Liver (tissue), 8 donors: ENCODE measurements at regions not wholly inside any gene's neighbourhood (a gene's known extent, or its start where the extent isn't known, plus 50 kb on each side); places are given as distances from the start of the nearest gene placed in this dataset.

ENCODE experiments used
- DNase-seq: peaks from one replicate; pipeline ENCODE4 v3.0.0-alpha.2; 2017; ENCODE audit warnings: low spot score
- H3K27ac ChIP-seq, 2 donors: one replicate each; pipeline ENCODE4 v1.7.0; 2013; ENCODE audit warnings: inconsistent platforms in 2 of 2, low read length in 2 of 2, control low read depth in 1 of 2, low read depth in 1 of 2, mild to moderate bottlenecking in 1 of 2
- H3K27me3 ChIP-seq, 4 donors: one replicate each; pipeline versions ENCODE4 v1.6.1 to v1.7.0; 2013; ENCODE audit warnings: low read length in 3 of 4, inconsistent platforms in 1 of 4, mild to moderate bottlenecking in 1 of 4, moderate library complexity in 1 of 4; ENCODE audit not compliant: control insufficient read depth in 4 of 4, insufficient read depth in 4 of 4
- H3K36me3 ChIP-seq, 4 donors: one replicate each; pipeline versions ENCODE4 v1.6.1 to v1.7.0; 2013; ENCODE audit warnings: low read length in 3 of 4, mild to moderate bottlenecking in 3 of 4, low read depth in 1 of 4, moderate library complexity in 1 of 4; ENCODE audit not compliant: control insufficient read depth in 4 of 4, insufficient read depth in 3 of 4
- H3K4me1 ChIP-seq, 4 donors: one replicate each; pipeline versions ENCODE4 v1.6.1 to v1.7.0; 2013; ENCODE audit warnings: low read length in 3 of 4, mild to moderate bottlenecking in 3 of 4, moderate library complexity in 1 of 4; ENCODE audit not compliant: control insufficient read depth in 4 of 4, insufficient read depth in 4 of 4
- H3K4me3 ChIP-seq, 3 donors: one replicate each; pipeline versions ENCODE4 v1.6.1 to v1.7.0; 2013; ENCODE audit warnings: low read length in 3 of 3, control low read depth in 1 of 3, low read depth in 1 of 3, mild to moderate bottlenecking in 1 of 3
- H3K9ac ChIP-seq, 2 donors: one replicate each; pipeline ENCODE4 v1.7.0; 2013; ENCODE audit warnings: low read length in 2 of 2, mild to moderate bottlenecking in 2 of 2, moderate library complexity in 2 of 2, control low read depth in 1 of 2, low read depth in 1 of 2
- H3K9me3 ChIP-seq, 4 donors: one replicate each; pipeline versions ENCODE4 v1.6.1 to v1.7.0; 2013; ENCODE audit warnings: low read length in 3 of 4; ENCODE audit not compliant: control insufficient read depth in 4 of 4
- FOXA1 ChIP-seq: IDR thresholded peaks from 2 replicates; pipeline ENCODE4 v1.6.1; 2016; ENCODE audit warnings: antibody characterized with exemption
- FOXA2 ChIP-seq: IDR thresholded peaks from 2 replicates; pipeline ENCODE4 v1.6.1; 2016; ENCODE audit warnings: antibody characterized with exemption
- GABPA ChIP-seq, 2 donors: IDR thresholded peaks in 1 of 2; conservative IDR thresholded peaks in 1 of 2; 2 replicates each; pipeline ENCODE4 v1.6.1; 2016; ENCODE audit warnings: antibody characterized with exemption in 2 of 2, mild to moderate bottlenecking in 1 of 2, moderate library complexity in 1 of 2
- HNF4A ChIP-seq, 2 donors: conservative IDR thresholded peaks; 2 replicates each; pipeline ENCODE4 v1.6.1; 2016; ENCODE audit warnings: antibody characterized with exemption in 2 of 2, mild to moderate bottlenecking in 2 of 2
- HNF4G ChIP-seq: IDR thresholded peaks from 2 replicates; pipeline ENCODE4 v1.6.1; 2016; ENCODE audit warnings: antibody characterized with exemption
- JUND ChIP-seq, 2 donors: IDR thresholded peaks; 2 replicates each; pipeline ENCODE4 v1.6.1; 2016; ENCODE audit warnings: antibody characterized with exemption in 2 of 2
- NR2F2 ChIP-seq: IDR thresholded peaks from 2 replicates; pipeline ENCODE4 v1.6.1; 2016; ENCODE audit warnings: antibody characterized with exemption
- RAD21 ChIP-seq, 2 donors: IDR thresholded peaks; 2 replicates each; pipeline ENCODE4 v1.6.1; 2016; ENCODE audit warnings: antibody characterized with exemption in 2 of 2, mild to moderate bottlenecking in 2 of 2
- SP1 ChIP-seq: IDR thresholded peaks from 2 replicates; pipeline ENCODE4 v1.6.1; 2018; ENCODE audit warnings: antibody characterized with exemption, mild to moderate bottlenecking
- YY1 ChIP-seq: IDR thresholded peaks from 2 replicates; pipeline ENCODE4 v1.6.1; 2016; ENCODE audit warnings: antibody characterized with exemption, mild to moderate bottlenecking
- WGBS: extraction: QIAGEN DNeasy Blood & Tissue Kit; methylation state at CpG from one replicate; pipeline ENCODE4 v1.1.7; 2013; 5-methylcytosine and 5-hydroxymethylcytosine counted together
- TF ChIP-seq, protein P1 (sequence below): IDR thresholded peaks from 2 replicates; pipeline ENCODE4 v1.6.1; 2016; ENCODE audit warnings: antibody characterized with exemption
- TF ChIP-seq, protein P2 (sequence below): IDR thresholded peaks from 2 replicates; pipeline ENCODE4 v1.6.1; 2016; ENCODE audit warnings: antibody characterized with exemption, mild to moderate bottlenecking
- TF ChIP-seq, protein P3 (sequence below): IDR thresholded peaks from 2 replicates; pipeline ENCODE4 v1.6.1; 2016; ENCODE audit warnings: antibody characterized with exemption
- TF ChIP-seq, protein P4 (sequence below): fragments of 150-350 bp; IDR thresholded peaks from 2 replicates; pipeline ENCODE4 v1.5.1; 2017; ENCODE audit warnings: improper control_type of control experiment, low read depth, low read length; ENCODE audit not compliant: missing input control
- donor health status: healthy.
- donor health status: healthy.
- donor health status: healthy.
- donor health status: healthy.
- donor health status: healthy.

DNA sequence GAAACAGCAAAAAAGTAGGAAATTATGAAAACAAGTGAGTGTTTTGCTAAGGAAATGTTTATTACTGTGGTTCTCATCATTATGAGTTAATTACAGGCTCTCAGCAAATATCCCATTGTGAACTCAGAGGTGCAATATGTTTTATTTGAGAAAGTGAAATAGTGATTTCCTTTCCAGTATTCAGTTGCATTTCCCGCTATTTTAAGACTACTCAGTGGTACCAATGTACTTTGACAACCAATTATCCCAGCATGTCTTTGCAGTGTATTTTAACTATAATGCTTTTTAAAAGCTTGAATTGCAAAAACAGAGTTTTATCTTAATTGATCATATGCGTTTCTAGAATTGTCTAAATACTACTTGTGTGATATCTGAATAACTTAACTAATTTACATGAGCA lies 383.8 kb upstream of the TENM3 start:
- Histone ChIP-seq H3K9ac (no peak overlapping the region), H3K4me1 (no peaks in the 10 kb centered on the region), H3K9me3 (peaks cover 0 to 3% (median 0%) of the 10 kb centered on the region in 4 donors), H3K27me3 (peaks cover 0 to 3% (median 0%) of the 10 kb centered on the region in 4 donors), H3K27ac (no peak overlapping the region), H3K4me3 (no peak overlapping the region), H3K36me3 (no peaks in the 10 kb centered on the region)
- DNase-seq: no peak
- 64% methylated on average over 2 of the region's 2 CpGs for WGBS
- TF ChIP-seq GABPA (IDR thresholded peaks at IDR 0.05 in 1 of 2, conservative IDR thresholded peaks at IDR 0.05 in 1 of 2): no peak
- TF ChIP-seq JUND (IDR thresholded peaks at IDR 0.05): no peak
- no peak for TF ChIP-seq FOXA1
- TF ChIP-seq FOXA2: no peak
- TF ChIP-seq HNF4G: no peak

DNA sequence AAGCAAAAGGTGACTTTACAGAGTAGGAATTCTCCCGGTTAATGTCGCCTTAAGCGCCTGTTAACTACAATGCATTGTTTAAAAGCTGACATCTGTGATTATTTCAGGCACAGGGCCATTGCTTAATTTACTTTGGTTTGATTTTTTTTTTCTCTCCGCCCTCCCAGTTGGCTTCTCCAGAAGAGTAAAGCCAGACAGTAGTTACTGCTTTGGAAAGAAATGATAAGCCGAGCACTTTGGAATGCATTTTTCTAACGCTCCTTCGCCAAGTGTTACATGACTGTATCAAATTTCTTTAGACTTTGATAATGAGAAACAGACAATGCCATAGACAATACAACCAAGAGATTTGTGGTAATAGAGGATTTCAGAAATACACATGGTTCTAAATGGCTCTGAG lies 383.0 kb upstream of the TENM3 start:
- WGBS: 53% methylated on average over 7 of the region's 7 CpGs
- TF ChIP-seq, protein P1, sequence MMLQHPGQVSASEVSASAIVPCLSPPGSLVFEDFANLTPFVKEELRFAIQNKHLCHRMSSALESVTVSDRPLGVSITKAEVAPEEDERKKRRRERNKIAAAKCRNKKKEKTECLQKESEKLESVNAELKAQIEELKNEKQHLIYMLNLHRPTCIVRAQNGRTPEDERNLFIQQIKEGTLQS: no peak
- TF ChIP-seq SP1: no peak
- TF ChIP-seq, protein P2, sequence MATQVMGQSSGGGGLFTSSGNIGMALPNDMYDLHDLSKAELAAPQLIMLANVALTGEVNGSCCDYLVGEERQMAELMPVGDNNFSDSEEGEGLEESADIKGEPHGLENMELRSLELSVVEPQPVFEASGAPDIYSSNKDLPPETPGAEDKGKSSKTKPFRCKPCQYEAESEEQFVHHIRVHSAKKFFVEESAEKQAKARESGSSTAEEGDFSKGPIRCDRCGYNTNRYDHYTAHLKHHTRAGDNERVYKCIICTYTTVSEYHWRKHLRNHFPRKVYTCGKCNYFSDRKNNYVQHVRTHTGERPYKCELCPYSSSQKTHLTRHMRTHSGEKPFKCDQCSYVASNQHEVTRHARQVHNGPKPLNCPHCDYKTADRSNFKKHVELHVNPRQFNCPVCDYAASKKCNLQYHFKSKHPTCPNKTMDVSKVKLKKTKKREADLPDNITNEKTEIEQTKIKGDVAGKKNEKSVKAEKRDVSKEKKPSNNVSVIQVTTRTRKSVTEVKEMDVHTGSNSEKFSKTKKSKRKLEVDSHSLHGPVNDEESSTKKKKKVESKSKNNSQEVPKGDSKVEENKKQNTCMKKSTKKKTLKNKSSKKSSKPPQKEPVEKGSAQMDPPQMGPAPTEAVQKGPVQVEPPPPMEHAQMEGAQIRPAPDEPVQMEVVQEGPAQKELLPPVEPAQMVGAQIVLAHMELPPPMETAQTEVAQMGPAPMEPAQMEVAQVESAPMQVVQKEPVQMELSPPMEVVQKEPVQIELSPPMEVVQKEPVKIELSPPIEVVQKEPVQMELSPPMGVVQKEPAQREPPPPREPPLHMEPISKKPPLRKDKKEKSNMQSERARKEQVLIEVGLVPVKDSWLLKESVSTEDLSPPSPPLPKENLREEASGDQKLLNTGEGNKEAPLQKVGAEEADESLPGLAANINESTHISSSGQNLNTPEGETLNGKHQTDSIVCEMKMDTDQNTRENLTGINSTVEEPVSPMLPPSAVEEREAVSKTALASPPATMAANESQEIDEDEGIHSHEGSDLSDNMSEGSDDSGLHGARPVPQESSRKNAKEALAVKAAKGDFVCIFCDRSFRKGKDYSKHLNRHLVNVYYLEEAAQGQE: no peak
- TF ChIP-seq RAD21 (IDR thresholded peaks at IDR 0.05): no peak
- no peak for TF ChIP-seq NR2F2
- TF ChIP-seq, protein P3, sequence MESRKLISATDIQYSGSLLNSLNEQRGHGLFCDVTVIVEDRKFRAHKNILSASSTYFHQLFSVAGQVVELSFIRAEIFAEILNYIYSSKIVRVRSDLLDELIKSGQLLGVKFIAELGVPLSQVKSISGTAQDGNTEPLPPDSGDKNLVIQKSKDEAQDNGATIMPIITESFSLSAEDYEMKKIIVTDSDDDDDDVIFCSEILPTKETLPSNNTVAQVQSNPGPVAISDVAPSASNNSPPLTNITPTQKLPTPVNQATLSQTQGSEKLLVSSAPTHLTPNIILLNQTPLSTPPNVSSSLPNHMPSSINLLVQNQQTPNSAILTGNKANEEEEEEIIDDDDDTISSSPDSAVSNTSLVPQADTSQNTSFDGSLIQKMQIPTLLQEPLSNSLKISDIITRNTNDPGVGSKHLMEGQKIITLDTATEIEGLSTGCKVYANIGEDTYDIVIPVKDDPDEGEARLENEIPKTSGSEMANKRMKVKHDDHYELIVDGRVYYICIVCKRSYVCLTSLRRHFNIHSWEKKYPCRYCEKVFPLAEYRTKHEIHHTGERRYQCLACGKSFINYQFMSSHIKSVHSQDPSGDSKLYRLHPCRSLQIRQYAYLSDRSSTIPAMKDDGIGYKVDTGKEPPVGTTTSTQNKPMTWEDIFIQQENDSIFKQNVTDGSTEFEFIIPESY: no peak
- TF ChIP-seq HNF4A (conservative IDR thresholded peaks at IDR 0.05): no peak
- TF ChIP-seq, protein P4, sequence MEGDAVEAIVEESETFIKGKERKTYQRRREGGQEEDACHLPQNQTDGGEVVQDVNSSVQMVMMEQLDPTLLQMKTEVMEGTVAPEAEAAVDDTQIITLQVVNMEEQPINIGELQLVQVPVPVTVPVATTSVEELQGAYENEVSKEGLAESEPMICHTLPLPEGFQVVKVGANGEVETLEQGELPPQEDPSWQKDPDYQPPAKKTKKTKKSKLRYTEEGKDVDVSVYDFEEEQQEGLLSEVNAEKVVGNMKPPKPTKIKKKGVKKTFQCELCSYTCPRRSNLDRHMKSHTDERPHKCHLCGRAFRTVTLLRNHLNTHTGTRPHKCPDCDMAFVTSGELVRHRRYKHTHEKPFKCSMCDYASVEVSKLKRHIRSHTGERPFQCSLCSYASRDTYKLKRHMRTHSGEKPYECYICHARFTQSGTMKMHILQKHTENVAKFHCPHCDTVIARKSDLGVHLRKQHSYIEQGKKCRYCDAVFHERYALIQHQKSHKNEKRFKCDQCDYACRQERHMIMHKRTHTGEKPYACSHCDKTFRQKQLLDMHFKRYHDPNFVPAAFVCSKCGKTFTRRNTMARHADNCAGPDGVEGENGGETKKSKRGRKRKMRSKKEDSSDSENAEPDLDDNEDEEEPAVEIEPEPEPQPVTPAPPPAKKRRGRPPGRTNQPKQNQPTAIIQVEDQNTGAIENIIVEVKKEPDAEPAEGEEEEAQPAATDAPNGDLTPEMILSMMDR: no peak
- no peak for TF ChIP-seq YY1
- no peaks in the 10 kb centered on the region for H3K4me1 ChIP-seq
- no peak for DNase-seq
- no peak overlapping the region for H3K9ac ChIP-seq
- H3K27ac ChIP-seq: no peak overlapping the region
- H3K9me3 ChIP-seq: peaks cover 0 to 3% (median 0%) of the 10 kb centered on the region in 4 donors
- no peak overlapping the region for H3K4me3 ChIP-seq
- peaks cover 0 to 3% (median 0%) of the 10 kb centered on the region in 4 donors for H3K27me3 ChIP-seq
- H3K36me3 ChIP-seq: no peaks in the 10 kb centered on the region
